MCF 10A (cell line): ENCODE measurements at regions not wholly inside any gene's neighbourhood (a gene's known extent, or its start where the extent isn't known, plus 50 kb on each side); places are given as distances from the start of the nearest gene placed in this dataset.

Experiments used
- BruUV-seq: library from RNA; stranded (reverse); fragments of 400-500 nt; replicated peaks from 2 replicates; lab custom pipeline; 2021; lab: Mats Ljungman, UMichigan
- CTCF ChIA-PET: fragments of 300-600 bp; sonication (Branson Sonifier 250); formaldehyde crosslinking; extraction: SDS; loops from one replicate; lab custom pipeline; 2021; ENCODE audit warnings: antibody characterized with exemption, inconsistent platforms; lab: Yijun Ruan, JAX
- POLR2A ChIA-PET: fragments of 300-600, 350-650 bp; sonication (Branson Sonifier 250); formaldehyde crosslinking; extraction: SDS; loops from one replicate; lab custom pipeline; 2020; ENCODE audit warnings: antibody characterized with exemption, inconsistent platforms; lab: Yijun Ruan, JAX
- DNase-seq: peaks from one replicate; pipeline ENCODE4 v3.0.0-alpha.2; 2018; ENCODE audit not compliant: unreplicated experiment
- H3K27ac Mint-ChIP-seq: one replicate; pipeline ENCODE4 v1.8.0; 2022; ENCODE audit warnings: mild to moderate bottlenecking, low read depth, mixed read lengths; ENCODE audit not compliant: unreplicated experiment
- H3K27me3 Mint-ChIP-seq: one replicate; pipeline ENCODE4 v1.8.0; 2022; ENCODE audit warnings: mixed read lengths; ENCODE audit not compliant: insufficient read depth, unreplicated experiment
- H3K36me3 Mint-ChIP-seq: one replicate; pipeline ENCODE4 v1.8.0; 2022; ENCODE audit warnings: mild to moderate bottlenecking, moderate library complexity, mixed read lengths; ENCODE audit not compliant: insufficient read depth, unreplicated experiment
- H3K4me1 Mint-ChIP-seq: one replicate; pipeline ENCODE4 v1.8.0; 2022; ENCODE audit warnings: mixed read lengths; ENCODE audit not compliant: insufficient read depth, unreplicated experiment
- H3K4me3 Mint-ChIP-seq: one replicate; pipeline ENCODE4 v1.8.0; 2022; ENCODE audit warnings: mild to moderate bottlenecking, moderate library complexity, mixed read lengths; ENCODE audit not compliant: unreplicated experiment
- H3K9me3 Mint-ChIP-seq: one replicate; pipeline ENCODE4 v1.8.0; 2022; ENCODE audit warnings: mixed read lengths; ENCODE audit not compliant: unreplicated experiment
- intact Hi-C: fragments of 100-400 bp; cut with micrococcal nuclease; formaldehyde crosslinking; loops from 2 replicates; pipeline ENCODE4 v1.14.1; 2022
- TF ChIP-seq, protein P1 (sequence below): fragments of 200-600 bp; IDR thresholded peaks from one replicate; pipeline ENCODE4 v1.8.0; 2022; ENCODE audit warnings: antibody characterized with exemption, mild to moderate bottlenecking; ENCODE audit not compliant: unreplicated experiment

- Mint-ChIP-seq H3K4me3 (no peak overlapping the region), H3K27me3 (no peaks in the 10 kb centered on the region), H3K27ac (no peak overlapping the region), H3K4me1 (peaks cover 8% of the 10 kb centered on the region), H3K36me3 (no peaks in the 10 kb centered on the region), H3K9me3 (no peaks in the 10 kb centered on the region)
- DNase-seq, result no peak
- ChIA-PET CTCF (interaction anchor here (0.7 to 0.8 kb wide), 2 partner anchors 13 to 324 kb away, joined by 3 read pairs; no protein-coding TSS in a partner anchor), POLR2A (interaction anchor here (0.5 to 1.0 kb wide), 2 partner anchors 54 to 65 kb away, joined by 3 read pairs; no protein-coding TSS in a partner anchor)
- TF ChIP-seq, protein P1, sequence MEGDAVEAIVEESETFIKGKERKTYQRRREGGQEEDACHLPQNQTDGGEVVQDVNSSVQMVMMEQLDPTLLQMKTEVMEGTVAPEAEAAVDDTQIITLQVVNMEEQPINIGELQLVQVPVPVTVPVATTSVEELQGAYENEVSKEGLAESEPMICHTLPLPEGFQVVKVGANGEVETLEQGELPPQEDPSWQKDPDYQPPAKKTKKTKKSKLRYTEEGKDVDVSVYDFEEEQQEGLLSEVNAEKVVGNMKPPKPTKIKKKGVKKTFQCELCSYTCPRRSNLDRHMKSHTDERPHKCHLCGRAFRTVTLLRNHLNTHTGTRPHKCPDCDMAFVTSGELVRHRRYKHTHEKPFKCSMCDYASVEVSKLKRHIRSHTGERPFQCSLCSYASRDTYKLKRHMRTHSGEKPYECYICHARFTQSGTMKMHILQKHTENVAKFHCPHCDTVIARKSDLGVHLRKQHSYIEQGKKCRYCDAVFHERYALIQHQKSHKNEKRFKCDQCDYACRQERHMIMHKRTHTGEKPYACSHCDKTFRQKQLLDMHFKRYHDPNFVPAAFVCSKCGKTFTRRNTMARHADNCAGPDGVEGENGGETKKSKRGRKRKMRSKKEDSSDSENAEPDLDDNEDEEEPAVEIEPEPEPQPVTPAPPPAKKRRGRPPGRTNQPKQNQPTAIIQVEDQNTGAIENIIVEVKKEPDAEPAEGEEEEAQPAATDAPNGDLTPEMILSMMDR, result no peak
- no TSS peak for BruUV-seq
- intact Hi-C loops, result no loop called here
These were observed 119.2 kb downstream of the ETAA1 start for GRCh38 chr2:67516362-67516761.

DNA sequence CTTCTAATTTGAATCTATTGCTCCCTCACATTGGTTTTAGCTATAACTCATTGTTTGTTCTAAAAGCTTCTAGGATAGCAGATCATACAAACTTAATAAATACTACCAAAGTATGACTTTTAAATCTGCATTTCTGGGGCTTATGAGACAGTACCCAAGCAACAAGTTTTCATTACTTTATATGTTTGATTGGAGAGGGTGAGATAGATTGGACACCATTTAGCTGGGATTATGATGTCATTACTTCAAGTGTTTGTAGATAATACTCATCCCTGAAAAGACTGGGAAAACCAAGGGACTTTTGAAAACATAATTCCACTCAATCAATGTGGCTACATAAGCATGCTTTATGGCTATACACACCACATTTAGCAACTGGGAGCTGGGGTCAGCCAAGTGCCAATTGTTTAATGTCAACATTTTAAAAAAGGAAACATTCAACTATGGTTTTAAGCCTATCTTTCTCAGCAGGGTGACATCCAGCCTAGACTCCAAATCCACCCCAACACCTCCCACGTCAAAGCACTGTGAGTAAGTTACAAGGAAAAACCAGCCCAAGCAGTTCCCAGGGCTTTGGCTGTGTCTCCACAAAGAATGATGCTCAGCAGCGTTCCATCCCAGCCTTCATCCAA lies 119.9 kb downstream of the ETAA1 start:
- intact Hi-C loops, result no loop called here
- Mint-ChIP-seq H3K27me3 (no peaks in the 10 kb centered on the region), H3K9me3 (no peaks in the 10 kb centered on the region), H3K4me1 (peaks cover 8% of the 10 kb centered on the region), H3K4me3 (no peak overlapping the region), H3K27ac (no peak overlapping the region), H3K36me3 (no peaks in the 10 kb centered on the region)
- POLR2A ChIA-PET, result interaction anchor here (1.0 kb wide), 1 partner anchor 54 kb away, joined by 3 read pairs; no protein-coding TSS in a partner anchor
- CTCF ChIA-PET, result interaction anchor here (0.7 to 0.8 kb wide), 2 partner anchors 323 to 1825 kb away, joined by 3 read pairs; no protein-coding TSS in a partner anchor
- TF ChIP-seq, protein P1, result no peak
- BruUV-seq, result no TSS peak
- no peak for DNase-seq

DNA sequence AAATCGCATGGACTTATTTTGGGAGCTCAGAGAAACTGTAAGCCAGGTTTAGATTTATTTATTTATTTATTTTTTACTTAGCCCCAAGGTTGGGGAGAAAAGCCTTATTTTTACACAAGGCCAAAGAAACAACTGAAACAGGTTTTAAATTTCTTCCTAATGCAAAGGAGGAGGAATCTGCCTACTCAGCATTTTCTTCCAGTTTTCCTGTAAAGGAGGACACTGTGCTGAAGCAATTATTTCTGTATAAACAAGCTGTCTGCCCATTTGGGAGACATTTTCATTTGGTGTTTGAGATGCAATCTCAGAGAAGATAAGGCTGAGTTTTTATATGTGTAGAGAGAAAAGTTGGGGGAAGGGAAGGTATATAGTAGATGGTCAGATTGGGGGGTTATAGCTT lies 125.0 kb downstream of the ETAA1 start:
- intact Hi-C loops, result no loop called here
- no peak overlapping the region for H3K4me3 Mint-ChIP-seq
- no peaks in the 10 kb centered on the region for H3K27me3 Mint-ChIP-seq
- no peak for DNase-seq
- H3K4me1 Mint-ChIP-seq, result peaks cover 32% of the 10 kb centered on the region
- no peaks in the 10 kb centered on the region for H3K36me3 Mint-ChIP-seq
- POLR2A ChIA-PET, result interaction anchor here (1.0 to 1.8 kb wide), 2 partner anchors 20 to 29 kb away, joined by 3 to 4 read pairs; no protein-coding TSS in a partner anchor
- TF ChIP-seq, protein P1, result no peak
- BruUV-seq, result no TSS peak
- no peak overlapping the region for H3K27ac Mint-ChIP-seq
- no peaks in the 10 kb centered on the region for H3K9me3 Mint-ChIP-seq
- CTCF ChIA-PET, result no interaction called here

GRCh38 chr2:67524213-67524612 lies 127.1 kb downstream of the ETAA1 start:
- TF ChIP-seq, protein P1, result no peak
- BruUV-seq, result no TSS peak
- intact Hi-C loops, result no loop called here
- POLR2A ChIA-PET, result interaction anchor here (0.8 to 1.3 kb wide), 2 partner anchors 16 to 37 kb away, joined by 3 to 5 read pairs; no protein-coding TSS in a partner anchor
- H3K27ac Mint-ChIP-seq, result peak overlapping the region; percentile 89
- no peaks in the 10 kb centered on the region for H3K27me3 Mint-ChIP-seq
- no peak overlapping the region for H3K4me3 Mint-ChIP-seq
- H3K36me3 Mint-ChIP-seq, result no peaks in the 10 kb centered on the region
- H3K4me1 Mint-ChIP-seq, result peaks cover 33% of the 10 kb centered on the region
- H3K9me3 Mint-ChIP-seq, result no peaks in the 10 kb centered on the region
- DNase-seq, result no peak
- CTCF ChIA-PET, result interaction anchor here (0.6 kb wide), 1 partner anchor 228 kb away, joined by 6 read pairs; no protein-coding TSS in a partner anchor
